Upper lobe of right lung (tissue), 1 donor: ENCODE measurements at regions not wholly inside any gene's neighbourhood (a gene's known extent, or its start where the extent isn't known, plus 50 kb on each side); places are given as distances from the start of the nearest gene placed in this dataset.

Source experiments
- ATAC-seq: fragments of 200-7000 bp; cut with Tn5 transposase; one replicate; pipeline ENCODE4 v1.9.1; 2020; ENCODE audit warnings: mild to moderate bottlenecking, moderate library complexity
- DNase-seq: peaks from one replicate; pipeline ENCODE4 v3.0.0-alpha.2; 2020
- H3K27ac ChIP-seq: fragments of 200-600 bp; one replicate; pipeline ENCODE4 v1.8.0; 2022
- H3K27me3 ChIP-seq: fragments of 200-600 bp; one replicate; pipeline ENCODE4 v1.8.0; 2022; ENCODE audit warnings: mild to moderate bottlenecking
- H3K36me3 ChIP-seq: fragments of 200-600 bp; one replicate; pipeline ENCODE4 v1.8.0; 2022
- H3K4me1 ChIP-seq: fragments of 200-600 bp; one replicate; pipeline ENCODE4 v1.8.0; 2022
- H3K4me3 ChIP-seq: fragments of 200-600 bp; one replicate; pipeline ENCODE4 v1.8.0; 2022; ENCODE audit warnings: mild to moderate bottlenecking
- H3K9me3 ChIP-seq: fragments of 200-600 bp; one replicate; pipeline ENCODE4 v1.8.0; 2022
- CTCF ChIP-seq: fragments of 200-600 bp; IDR thresholded peaks from one replicate; pipeline ENCODE4 v1.8.0; 2022; ENCODE audit warnings: antibody characterized with exemption
- intact Hi-C: fragments of 100-400 bp; cut with DNase I; formaldehyde crosslinking; loops from one replicate; pipeline ENCODE4 v1.11.0; 2022
- donor health status: DM: no; HTN: yes; CAD: no; lungs with severe emphysema.

GRCh38 chr11:119501777-119502405 is 78.9 kb upstream of the THY1 start:
- no peak overlapping the region for H3K27ac ChIP-seq
- H3K36me3 ChIP-seq: no peaks in the 10 kb centered on the region
- intact Hi-C loops: no loop called here
- no peak for TF ChIP-seq CTCF
- DNase-seq (no peak), ATAC-seq (no peak)
- H3K4me1 ChIP-seq: no peaks in the 10 kb centered on the region
- H3K9me3 ChIP-seq: no peaks in the 10 kb centered on the region
- no peak overlapping the region for H3K4me3 ChIP-seq
- no peaks in the 10 kb centered on the region for H3K27me3 ChIP-seq

- ATAC-seq: no peak
- intact Hi-C loops: no loop called here
Measured at GRCh38 chr11:119497717-119498116, 74.7 kb upstream of the THY1 start.

GRCh38 chr11:119496997-119497396 is 74.0 kb upstream of the THY1 start:
- Histone ChIP-seq H3K36me3 (no peaks in the 10 kb centered on the region), H3K27me3 (no peaks in the 10 kb centered on the region), H3K4me1 (no peaks in the 10 kb centered on the region), H3K27ac (no peak overlapping the region), H3K4me3 (no peak overlapping the region), H3K9me3 (no peaks in the 10 kb centered on the region)
- ATAC-seq (no peak), DNase-seq (no peak)
- intact Hi-C loops: no loop called here
- no peak for TF ChIP-seq CTCF

More at GRCh38 chr11:119497717-119498116, 74.7 kb upstream of the THY1 start:
- H3K4me1 ChIP-seq: no peaks in the 10 kb centered on the region
- H3K4me3 ChIP-seq: no peak overlapping the region
- no peaks in the 10 kb centered on the region for H3K27me3 ChIP-seq
- no peaks in the 10 kb centered on the region for H3K36me3 ChIP-seq
- TF ChIP-seq CTCF: no peak
- no peak for DNase-seq
- no peak overlapping the region for H3K27ac ChIP-seq
- H3K9me3 ChIP-seq: no peaks in the 10 kb centered on the region

- DNase-seq (no peak), ATAC-seq (no peak)
- no peaks in the 10 kb centered on the region for H3K27me3 ChIP-seq
- no peak overlapping the region for H3K27ac ChIP-seq
- H3K4me1 ChIP-seq: no peaks in the 10 kb centered on the region
- no peaks in the 10 kb centered on the region for H3K36me3 ChIP-seq
- no peak for TF ChIP-seq CTCF
- no peaks in the 10 kb centered on the region for H3K9me3 ChIP-seq
- no peak overlapping the region for H3K4me3 ChIP-seq
- intact Hi-C loops: no loop called here
Measured at GRCh38 chr11:119496469-119496868, 73.5 kb upstream of the THY1 start.

GRCh38 chr11:119493712-119494111 is 70.7 kb upstream of the THY1 start:
- no peak overlapping the region for H3K4me3 ChIP-seq
- no peaks in the 10 kb centered on the region for H3K4me1 ChIP-seq
- no peaks in the 10 kb centered on the region for H3K27me3 ChIP-seq
- intact Hi-C loops: no loop called here
- ATAC-seq: peak; percentile 40
- no peak for TF ChIP-seq CTCF
- no peak overlapping the region for H3K27ac ChIP-seq
- no peak for DNase-seq
- H3K36me3 ChIP-seq: no peaks in the 10 kb centered on the region
- no peaks in the 10 kb centered on the region for H3K9me3 ChIP-seq
